Gastrocnemius medialis (tissue), 4 donors: ENCODE measurements at regions not wholly inside any gene's neighbourhood (a gene's known extent, or its start where the extent isn't known, plus 50 kb on each side); places are given as distances from the start of the nearest gene placed in this dataset.

Source experiments
- POLR2A ChIP-seq, 2 donors: fragments of 450-650 bp; IDR thresholded peaks; one replicate each; pipeline ENCODE4 v1.6.1; 2017; ENCODE audit warnings: antibody characterized with exemption in 2 of 2, mild to moderate bottlenecking in 2 of 2, moderate library complexity in 2 of 2
- TF ChIP-seq, protein P1 (sequence below), 5 experiments: fragments of 450-650 bp in 3 of 5; fragments of 200-600 bp in 2 of 5; sonication (generic) in 2 of 5; IDR thresholded peaks in 4 of 5; conservative IDR thresholded peaks in 1 of 5; 1 replicate in 4 of 5; 2 replicates in 1 of 5; pipeline ENCODE4 v1.5.1; 2016 to 2019; ENCODE audit warnings: antibody characterized with exemption in 5 of 5, mild to moderate bottlenecking in 3 of 5, moderate library complexity in 3 of 5

DNA sequence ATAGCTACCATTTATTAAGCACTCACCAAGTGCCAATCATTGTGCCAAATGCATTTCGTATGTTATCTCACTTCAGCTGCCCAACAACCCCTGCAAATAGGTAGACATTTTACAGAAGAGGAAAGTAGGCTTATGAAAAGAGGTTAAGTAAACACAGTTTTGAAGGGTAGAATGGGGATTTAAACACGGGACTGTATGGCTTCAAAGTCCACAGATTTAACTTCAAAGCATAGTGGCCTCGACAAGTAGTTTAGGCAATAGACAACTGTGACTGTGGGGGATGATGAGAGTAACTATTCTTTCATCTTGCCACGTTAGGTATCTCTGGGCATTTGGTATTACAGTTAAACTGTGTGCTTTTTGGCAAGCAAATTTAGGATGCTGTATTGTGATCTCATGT lies 266.8 kb upstream of the SRRM4 start:
- TF ChIP-seq, protein P1, sequence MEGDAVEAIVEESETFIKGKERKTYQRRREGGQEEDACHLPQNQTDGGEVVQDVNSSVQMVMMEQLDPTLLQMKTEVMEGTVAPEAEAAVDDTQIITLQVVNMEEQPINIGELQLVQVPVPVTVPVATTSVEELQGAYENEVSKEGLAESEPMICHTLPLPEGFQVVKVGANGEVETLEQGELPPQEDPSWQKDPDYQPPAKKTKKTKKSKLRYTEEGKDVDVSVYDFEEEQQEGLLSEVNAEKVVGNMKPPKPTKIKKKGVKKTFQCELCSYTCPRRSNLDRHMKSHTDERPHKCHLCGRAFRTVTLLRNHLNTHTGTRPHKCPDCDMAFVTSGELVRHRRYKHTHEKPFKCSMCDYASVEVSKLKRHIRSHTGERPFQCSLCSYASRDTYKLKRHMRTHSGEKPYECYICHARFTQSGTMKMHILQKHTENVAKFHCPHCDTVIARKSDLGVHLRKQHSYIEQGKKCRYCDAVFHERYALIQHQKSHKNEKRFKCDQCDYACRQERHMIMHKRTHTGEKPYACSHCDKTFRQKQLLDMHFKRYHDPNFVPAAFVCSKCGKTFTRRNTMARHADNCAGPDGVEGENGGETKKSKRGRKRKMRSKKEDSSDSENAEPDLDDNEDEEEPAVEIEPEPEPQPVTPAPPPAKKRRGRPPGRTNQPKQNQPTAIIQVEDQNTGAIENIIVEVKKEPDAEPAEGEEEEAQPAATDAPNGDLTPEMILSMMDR (IDR thresholded peaks at IDR 0.05 in 4 of 5, conservative IDR thresholded peaks at IDR 0.05 in 1 of 5), result no peak
- TF ChIP-seq POLR2A (IDR thresholded peaks at IDR 0.05), result no peak
